GM12878 (cell line): ENCODE measurements at regions not wholly inside any gene's neighbourhood (a gene's known extent, or its start where the extent isn't known, plus 50 kb on each side); places are given as distances from the start of the nearest gene placed in this dataset.

Experiments
- CEBPB ChIP-seq, 2 experiments: fragments of 150-350 bp in 1 of 2; IDR thresholded peaks; 2 replicates each; pipeline ENCODE4 v1.6.1; 2012 to 2014; ENCODE audit warnings: low read depth in 2 of 2, low read length in 2 of 2, borderline replicate concordance in 1 of 2, inconsistent platforms in 1 of 2
- CREB1 ChIP-seq: IDR thresholded peaks from 2 replicates; pipeline ENCODE4 v1.6.1; 2012; ENCODE audit warnings: low read depth, mild to moderate bottlenecking, inconsistent platforms
- CTCF ChIP-seq, 3 experiments: IDR thresholded peaks in 2 of 3; conservative IDR thresholded peaks in 1 of 3; 2 replicates each; pipeline ENCODE4 v1.5.1; 2011; ENCODE audit warnings: low read depth in 3 of 3, low read length in 3 of 3, mild to moderate bottlenecking in 3 of 3, control low read depth in 2 of 3, moderate library complexity in 2 of 3, inconsistent platforms in 1 of 3, mixed read lengths in 1 of 3; ENCODE audit not compliant: control insufficient read depth in 2 of 3, insufficient read depth in 1 of 3; ENCODE audit errors: extremely low read depth in 1 of 3
- EP300 ChIP-seq, 2 experiments: fragments of 150-350 bp in 1 of 2; IDR thresholded peaks; 2 replicates each; pipeline ENCODE4 v1.6.1; 2011 to 2012; ENCODE audit warnings: low read depth in 2 of 2, low read length in 2 of 2, borderline replicate concordance in 1 of 2, improper control_type of control experiment in 1 of 2, inconsistent platforms in 1 of 2; ENCODE audit not compliant: control insufficient read depth in 1 of 2
- IRF5 ChIP-seq: fragments of 450-650 bp; IDR thresholded peaks from 2 replicates; pipeline ENCODE4 v1.6.1; 2017; ENCODE audit warnings: borderline replicate concordance
- MEF2A ChIP-seq: IDR thresholded peaks from 2 replicates; pipeline ENCODE4 v1.6.1; 2011; ENCODE audit warnings: low read depth, mild to moderate bottlenecking, low read length, moderate library complexity; ENCODE audit not compliant: insufficient read depth
- MLLT1 ChIP-seq: fragments of 450-650 bp; IDR thresholded peaks from 2 replicates; pipeline ENCODE4 v1.6.1; 2016; ENCODE audit warnings: mild to moderate bottlenecking
- NFYB ChIP-seq: IDR thresholded peaks from 2 replicates; pipeline ENCODE4 v1.6.1; 2011; ENCODE audit warnings: low read depth, mild to moderate bottlenecking, low read length, improper control_type of control experiment, moderate library complexity; ENCODE audit not compliant: insufficient read depth
- NR2C2 ChIP-seq: IDR thresholded peaks from 2 replicates; pipeline ENCODE4 v1.6.1; 2011; ENCODE audit warnings: borderline replicate concordance, low read depth; ENCODE audit not compliant: control insufficient read depth, insufficient read length
- NRF1 ChIP-seq: conservative IDR thresholded peaks from 2 replicates; pipeline ENCODE4 v1.6.1; 2011; ENCODE audit warnings: mild to moderate bottlenecking, low read depth, low read length, improper control_type of control experiment
- POLR2A ChIP-seq: IDR thresholded peaks from 2 replicates; pipeline ENCODE4 v1.6.1; 2011; ENCODE audit warnings: low read depth, mild to moderate bottlenecking, low read length
- POLR2AphosphoS2 ChIP-seq: IDR thresholded peaks from 2 replicates; pipeline ENCODE4 v1.6.1; 2011; ENCODE audit warnings: low read depth, mild to moderate bottlenecking, low read length, improper control_type of control experiment, moderate library complexity
- POLR2AphosphoS5 ChIP-seq: IDR thresholded peaks from 2 replicates; pipeline ENCODE4 v1.6.1; 2011; ENCODE audit warnings: mild to moderate bottlenecking, low read length, inconsistent platforms
- TCF12 ChIP-seq: IDR thresholded peaks from 2 replicates; pipeline ENCODE4 v1.6.1; 2011; ENCODE audit warnings: low read depth, mild to moderate bottlenecking, low read length

GRCh38 chr2:221857719-221858118 lies 285.6 kb upstream of the EPHA4 start:
- no peak for TF ChIP-seq POLR2A
- no peak for TF ChIP-seq NRF1
- no peak for TF ChIP-seq IRF5
- TF ChIP-seq POLR2AphosphoS5 = no peak
- no peak for TF ChIP-seq CTCF (IDR thresholded peaks at IDR 0.05 in 2 of 3, conservative IDR thresholded peaks at IDR 0.05 in 1 of 3; ENCODE audit: control insufficient read depth in 2 of 3, extremely low read depth in 1 of 3, insufficient read depth in 1 of 3, low read depth in 3 of 3, low read length in 3 of 3)
- no peak for TF ChIP-seq POLR2AphosphoS2
- no peak for TF ChIP-seq TCF12
- TF ChIP-seq NFYB = no peak
- no peak for TF ChIP-seq CEBPB (IDR thresholded peaks at IDR 0.05; ENCODE audit: borderline replicate concordance in 1 of 2, low read depth in 2 of 2, low read length in 2 of 2)
- no peak for TF ChIP-seq CREB1
- TF ChIP-seq MLLT1 = no peak
- TF ChIP-seq NR2C2 = no peak
- no peak for TF ChIP-seq EP300 (IDR thresholded peaks at IDR 0.05; ENCODE audit: borderline replicate concordance in 1 of 2, control insufficient read depth in 1 of 2, low read depth in 2 of 2, low read length in 2 of 2)
- no peak for TF ChIP-seq MEF2A
